Caco-2 (cell line): ENCODE measurements at regions not wholly inside any gene's neighbourhood (a gene's known extent, or its start where the extent isn't known, plus 50 kb on each side); places are given as distances from the start of the nearest gene placed in this dataset.

Experiments used
- BruUV-seq: library from RNA; stranded (reverse); fragments of 400-500 nt; replicated peaks from 2 replicates; lab custom pipeline; 2021; lab: Mats Ljungman, UMichigan
- CTCF ChIA-PET: fragments of 300-600 bp; sonication (Branson Sonifier 250); formaldehyde crosslinking; loops from one replicate; lab custom pipeline; 2022; ENCODE audit warnings: antibody characterized with exemption; lab: Charles Lee
- POLR2A ChIA-PET: fragments of 300-600 bp; sonication (Branson Sonifier 250); formaldehyde crosslinking; loops from one replicate; lab custom pipeline; 2022; ENCODE audit warnings: antibody characterized with exemption; lab: Charles Lee
- DNase-seq, 2 experiments: peaks; one replicate each; pipeline versions ENCODE4 v3.0.0 to v3.0.0-alpha.2; 2020 to 2022
- H3K27me3 ChIP-seq: replicated peaks from 2 replicates; pipeline ENCODE4 v1.6.0; 2011; ENCODE audit warnings: low read length; ENCODE audit not compliant: control insufficient read depth, insufficient read depth
- H3K36me3 ChIP-seq: 2 replicates; pipeline ENCODE4 v1.5.1; 2011; ENCODE audit warnings: low read length; ENCODE audit not compliant: control insufficient read depth, insufficient read depth
- H3K4me1 ChIP-seq: fragments of 250-450 bp; sonication (Bioruptor Pico); 2 replicates; pipeline ENCODE4 v1.5.1; 2020; ENCODE audit warnings: mild to moderate bottlenecking
- H3K4me3 ChIP-seq: 2 replicates; pipeline ENCODE4 v1.5.1; 2011; ENCODE audit warnings: low read depth, mild to moderate bottlenecking, control low read depth, low read length
- H3K9me3 ChIP-seq: fragments of 250-450 bp; sonication (Bioruptor Pico); 2 replicates; pipeline ENCODE4 v1.5.1; 2020; ENCODE audit warnings: mild to moderate bottlenecking, moderate library complexity
- H3K27ac Mint-ChIP-seq: one replicate; pipeline ENCODE4 v1.8.0; 2022; ENCODE audit warnings: mixed read lengths; ENCODE audit not compliant: unreplicated experiment
- H3K27me3 Mint-ChIP-seq: one replicate; pipeline ENCODE4 v1.8.0; 2022; ENCODE audit warnings: mixed read lengths; ENCODE audit not compliant: insufficient read depth, unreplicated experiment
- H3K36me3 Mint-ChIP-seq: one replicate; pipeline ENCODE4 v1.8.0; 2022; ENCODE audit warnings: mild to moderate bottlenecking, mixed read lengths; ENCODE audit not compliant: insufficient read depth, unreplicated experiment
- H3K4me1 Mint-ChIP-seq: one replicate; pipeline ENCODE4 v1.8.0; 2022; ENCODE audit warnings: low read depth, mixed read lengths; ENCODE audit not compliant: unreplicated experiment
- H3K4me3 Mint-ChIP-seq: one replicate; pipeline ENCODE4 v1.8.0; 2022; ENCODE audit warnings: mild to moderate bottlenecking, moderate library complexity, mixed read lengths; ENCODE audit not compliant: unreplicated experiment
- H3K9me3 Mint-ChIP-seq: one replicate; pipeline ENCODE4 v1.8.0; 2022; ENCODE audit warnings: mixed read lengths; ENCODE audit not compliant: unreplicated experiment
- intact Hi-C: fragments of 100-400 bp; cut with micrococcal nuclease; formaldehyde crosslinking; loops from one replicate; pipeline ENCODE4 v1.10.0; 2022; ENCODE audit not compliant: unreplicated experiment
- TF ChIP-seq, protein P1 (sequence below), 2 experiments: fragments of 200-600 bp in 1 of 2; IDR thresholded peaks; 1 replicate in 1 of 2; 2 replicates in 1 of 2; pipeline versions ENCODE4 v1.5.1 to v1.8.0; 2011 to 2022; ENCODE audit warnings: antibody characterized with exemption in 1 of 2, control low read depth in 1 of 2, inconsistent platforms in 1 of 2, low read depth in 1 of 2, low read length in 1 of 2, mild to moderate bottlenecking in 1 of 2, moderate library complexity in 1 of 2; ENCODE audit not compliant: insufficient read depth in 1 of 2, severe bottlenecking in 1 of 2, unreplicated experiment in 1 of 2

DNA sequence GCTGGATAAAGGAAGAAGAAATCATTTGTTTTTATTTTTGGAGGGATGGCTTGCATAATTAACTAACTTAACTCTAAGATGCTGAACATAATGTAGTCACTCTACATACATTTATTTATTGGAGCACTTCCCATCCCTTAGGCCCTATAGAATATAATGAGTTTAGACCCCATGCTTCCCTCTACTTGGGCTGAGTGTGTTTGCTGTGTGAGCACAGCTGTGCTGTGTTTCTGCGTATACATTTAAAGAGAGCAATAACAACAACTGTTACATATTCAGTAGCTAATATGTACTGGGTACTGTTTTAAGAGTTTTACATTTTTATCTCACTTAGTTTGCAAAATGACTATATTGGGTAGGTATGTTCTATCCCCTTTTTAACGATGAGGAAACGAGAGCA lies 736.6 kb upstream of the NRSN1 start:
- H3K9me3 Mint-ChIP-seq: no peaks in the 10 kb centered on the region
- no peaks in the 10 kb centered on the region for H3K36me3 ChIP-seq
- H3K4me1 ChIP-seq: no peaks in the 10 kb centered on the region
- H3K4me3 Mint-ChIP-seq: no peak overlapping the region
- ChIA-PET POLR2A (no interaction called here), CTCF (no interaction called here)
- H3K27ac Mint-ChIP-seq: no peak overlapping the region
- H3K4me1 Mint-ChIP-seq: no peaks in the 10 kb centered on the region
- DNase-seq: no peak
- BruUV-seq: no TSS peak
- no peak overlapping the region for H3K4me3 ChIP-seq
- no peaks in the 10 kb centered on the region for H3K9me3 ChIP-seq
- TF ChIP-seq, protein P1, sequence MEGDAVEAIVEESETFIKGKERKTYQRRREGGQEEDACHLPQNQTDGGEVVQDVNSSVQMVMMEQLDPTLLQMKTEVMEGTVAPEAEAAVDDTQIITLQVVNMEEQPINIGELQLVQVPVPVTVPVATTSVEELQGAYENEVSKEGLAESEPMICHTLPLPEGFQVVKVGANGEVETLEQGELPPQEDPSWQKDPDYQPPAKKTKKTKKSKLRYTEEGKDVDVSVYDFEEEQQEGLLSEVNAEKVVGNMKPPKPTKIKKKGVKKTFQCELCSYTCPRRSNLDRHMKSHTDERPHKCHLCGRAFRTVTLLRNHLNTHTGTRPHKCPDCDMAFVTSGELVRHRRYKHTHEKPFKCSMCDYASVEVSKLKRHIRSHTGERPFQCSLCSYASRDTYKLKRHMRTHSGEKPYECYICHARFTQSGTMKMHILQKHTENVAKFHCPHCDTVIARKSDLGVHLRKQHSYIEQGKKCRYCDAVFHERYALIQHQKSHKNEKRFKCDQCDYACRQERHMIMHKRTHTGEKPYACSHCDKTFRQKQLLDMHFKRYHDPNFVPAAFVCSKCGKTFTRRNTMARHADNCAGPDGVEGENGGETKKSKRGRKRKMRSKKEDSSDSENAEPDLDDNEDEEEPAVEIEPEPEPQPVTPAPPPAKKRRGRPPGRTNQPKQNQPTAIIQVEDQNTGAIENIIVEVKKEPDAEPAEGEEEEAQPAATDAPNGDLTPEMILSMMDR (IDR thresholded peaks at IDR 0.05; ENCODE audit: insufficient read depth in 1 of 2, low read depth in 1 of 2, low read length in 1 of 2, severe bottlenecking in 1 of 2, unreplicated experiment in 1 of 2): no peak
- H3K27me3 ChIP-seq: no peaks in the 10 kb centered on the region
- H3K27me3 Mint-ChIP-seq: peaks cover 2% of the 10 kb centered on the region
- no peaks in the 10 kb centered on the region for H3K36me3 Mint-ChIP-seq
- intact Hi-C loops: no loop called here

DNA sequence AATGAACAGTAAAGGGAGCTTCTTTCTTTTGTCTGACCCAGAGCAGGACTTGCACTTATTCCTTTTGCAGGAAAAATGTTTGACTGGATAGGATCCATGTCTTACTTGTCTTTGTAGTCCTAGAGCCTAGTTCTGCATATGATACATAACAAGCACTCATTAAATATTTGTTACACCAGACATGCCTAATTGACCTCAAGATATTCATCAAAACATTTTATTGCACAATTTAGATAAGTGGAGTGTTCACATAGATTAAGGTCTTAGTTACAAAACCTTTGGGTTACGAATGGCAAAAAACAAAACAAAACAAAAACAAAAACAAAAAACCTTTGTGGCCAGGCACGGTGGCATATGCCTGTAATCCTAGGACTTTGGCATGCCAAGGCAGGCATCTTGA lies 735.8 kb upstream of the NRSN1 start:
- ChIA-PET POLR2A (no interaction called here), CTCF (no interaction called here)
- no peaks in the 10 kb centered on the region for H3K27me3 ChIP-seq
- intact Hi-C loops: no loop called here
- H3K4me3 Mint-ChIP-seq: no peak overlapping the region
- no peaks in the 10 kb centered on the region for H3K36me3 ChIP-seq
- H3K9me3 ChIP-seq: no peaks in the 10 kb centered on the region
- no peak for DNase-seq
- no TSS peak for BruUV-seq
- H3K4me1 ChIP-seq: no peaks in the 10 kb centered on the region
- no peaks in the 10 kb centered on the region for H3K9me3 Mint-ChIP-seq
- no peaks in the 10 kb centered on the region for H3K4me1 Mint-ChIP-seq
- TF ChIP-seq, protein P1 (IDR thresholded peaks at IDR 0.05; ENCODE audit: insufficient read depth in 1 of 2, low read depth in 1 of 2, low read length in 1 of 2, severe bottlenecking in 1 of 2, unreplicated experiment in 1 of 2): no peak
- H3K27me3 Mint-ChIP-seq: peaks cover 2% of the 10 kb centered on the region
- no peak overlapping the region for H3K4me3 ChIP-seq
- H3K36me3 Mint-ChIP-seq: no peaks in the 10 kb centered on the region
- no peak overlapping the region for H3K27ac Mint-ChIP-seq

DNA sequence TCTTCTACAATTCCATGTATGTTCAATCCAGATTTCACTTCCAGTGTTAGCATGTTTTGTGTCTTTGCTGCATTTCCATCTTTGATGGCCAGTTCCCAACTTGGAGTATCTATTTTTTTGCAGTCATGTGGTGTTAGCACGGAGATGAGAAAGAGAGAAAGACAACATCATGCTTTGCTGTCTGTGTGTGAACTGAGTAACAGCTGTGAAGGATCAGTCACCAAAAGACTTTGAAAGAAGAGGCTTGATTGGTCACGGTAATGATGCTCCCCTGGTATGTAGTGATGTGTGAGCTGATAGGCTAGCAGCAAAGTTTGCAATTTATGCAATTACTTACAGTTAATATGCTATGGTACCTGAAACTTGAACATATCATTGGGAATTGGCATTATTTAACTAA lies 731.3 kb upstream of the NRSN1 start:
- Mint-ChIP-seq H3K9me3 (no peaks in the 10 kb centered on the region), H3K4me1 (no peaks in the 10 kb centered on the region), H3K36me3 (no peaks in the 10 kb centered on the region), H3K27ac (no peak overlapping the region), H3K4me3 (no peak overlapping the region), H3K27me3 (peaks cover 2% of the 10 kb centered on the region)
- Histone ChIP-seq H3K9me3 (no peaks in the 10 kb centered on the region), H3K36me3 (no peaks in the 10 kb centered on the region), H3K4me3 (no peak overlapping the region), H3K4me1 (no peaks in the 10 kb centered on the region), H3K27me3 (no peaks in the 10 kb centered on the region)
- CTCF ChIA-PET: no interaction called here
- no peak for DNase-seq
- intact Hi-C loops: no loop called here
- POLR2A ChIA-PET: no interaction called here
- TF ChIP-seq, protein P1 (IDR thresholded peaks at IDR 0.05; ENCODE audit: insufficient read depth in 1 of 2, low read depth in 1 of 2, low read length in 1 of 2, severe bottlenecking in 1 of 2, unreplicated experiment in 1 of 2): no peak
- no TSS peak for BruUV-seq
